OCI-LY1 (cell line): ENCODE measurements at regions not wholly inside any gene's neighbourhood (a gene's known extent, or its start where the extent isn't known, plus 50 kb on each side); places are given as distances from the start of the nearest gene placed in this dataset.

Source experiments
- H2AFZ ChIP-seq: fragments of 200-600 bp; sonication (generic), shearing (Covaris generic); 2 replicates; pipeline ENCODE4 v1.6.0; 2014; ENCODE audit warnings: antibody characterized with exemption, mild to moderate bottlenecking, low read length
- H3F3A ChIP-seq: fragments of 200-600 bp; sonication (generic), shearing (Covaris generic); 2 replicates; pipeline ENCODE4 v1.6.0; 2014; ENCODE audit warnings: mild to moderate bottlenecking, antibody characterized with exemption, low read length, moderate library complexity; ENCODE audit not compliant: insufficient read depth
- H3K27ac ChIP-seq: fragments of 200-600 bp; sonication (generic); 2 replicates; pipeline ENCODE4 v1.5.1; 2014; ENCODE audit warnings: low read length, mixed run types, mild to moderate bottlenecking, low read depth; ENCODE audit not compliant: poor library complexity, severe bottlenecking
- H3K27me3 ChIP-seq: fragments of 200-600 bp; sonication (generic); 2 replicates; pipeline ENCODE4 v1.6.0; 2014; ENCODE audit warnings: antibody characterized with exemption, mild to moderate bottlenecking, low read length, moderate library complexity; ENCODE audit not compliant: insufficient read depth
- H3K36me3 ChIP-seq: fragments of 200-600 bp; sonication (generic); 2 replicates; pipeline ENCODE4 v1.6.1; 2014; ENCODE audit warnings: mild to moderate bottlenecking, antibody characterized with exemption, low read length, moderate library complexity, mixed read lengths; ENCODE audit not compliant: insufficient read depth
- H3K4me1 ChIP-seq: fragments of 200-600 bp; sonication (generic); 2 replicates; pipeline ENCODE4 v1.5.1; 2014; ENCODE audit warnings: mild to moderate bottlenecking, low read length, moderate library complexity; ENCODE audit not compliant: insufficient read depth, severe bottlenecking
- H3K4me2 ChIP-seq: fragments of 200-600 bp; sonication (generic), shearing (Covaris generic); 2 replicates; pipeline ENCODE4 v1.6.1; 2014; ENCODE audit warnings: low read length
- H3K4me3 ChIP-seq: fragments of 200-600 bp; sonication (generic); 2 replicates; pipeline ENCODE4 v1.5.1; 2014; ENCODE audit warnings: low read length, low read depth, mild to moderate bottlenecking, mixed read lengths; ENCODE audit not compliant: poor library complexity, severe bottlenecking
- H3K79me2 ChIP-seq: fragments of 200-600 bp; shearing (Covaris generic); 2 replicates; pipeline ENCODE4 v1.6.1; 2016; ENCODE audit warnings: mixed run types, low read length, mixed read lengths; ENCODE audit not compliant: insufficient read depth
- H3K9ac ChIP-seq: fragments of 200-600 bp; sonication (generic), shearing (Covaris generic); 2 replicates; pipeline ENCODE4 v1.6.1; 2014; ENCODE audit warnings: mild to moderate bottlenecking, low read length, mixed read lengths
- H3K9me2 ChIP-seq: fragments of 200-600 bp; sonication (generic), shearing (Covaris generic); 2 replicates; pipeline ENCODE4 v1.6.1; 2014; ENCODE audit warnings: low read depth, mild to moderate bottlenecking, low read length, mixed read lengths
- H3K9me3 ChIP-seq: fragments of 200-600 bp; shearing (Covaris generic); 2 replicates; pipeline ENCODE4 v1.6.1; 2014; ENCODE audit warnings: low read length, mixed read lengths
- H4K20me1 ChIP-seq: fragments of 200-600 bp; sonication (generic), shearing (Covaris generic); 2 replicates; pipeline ENCODE4 v1.6.0; 2016; ENCODE audit warnings: mild to moderate bottlenecking, low read length; ENCODE audit not compliant: insufficient read depth
- CTCF ChIP-seq: fragments of 200-600 bp; sonication (generic), shearing (Covaris generic); IDR thresholded peaks from 2 replicates; pipeline ENCODE4 v1.5.1; 2017; ENCODE audit warnings: mild to moderate bottlenecking, antibody characterized with exemption, low read length, moderate library complexity, mixed read lengths
- EZH2 ChIP-seq: fragments of 200-600 bp; sonication (generic), shearing (Covaris generic); IDR thresholded peaks from 2 replicates; pipeline ENCODE4 v1.8.0; 2017; ENCODE audit warnings: borderline replicate concordance, mixed run types, mild to moderate bottlenecking, antibody characterized with exemption, low read length, moderate library complexity, mixed read lengths

DNA sequence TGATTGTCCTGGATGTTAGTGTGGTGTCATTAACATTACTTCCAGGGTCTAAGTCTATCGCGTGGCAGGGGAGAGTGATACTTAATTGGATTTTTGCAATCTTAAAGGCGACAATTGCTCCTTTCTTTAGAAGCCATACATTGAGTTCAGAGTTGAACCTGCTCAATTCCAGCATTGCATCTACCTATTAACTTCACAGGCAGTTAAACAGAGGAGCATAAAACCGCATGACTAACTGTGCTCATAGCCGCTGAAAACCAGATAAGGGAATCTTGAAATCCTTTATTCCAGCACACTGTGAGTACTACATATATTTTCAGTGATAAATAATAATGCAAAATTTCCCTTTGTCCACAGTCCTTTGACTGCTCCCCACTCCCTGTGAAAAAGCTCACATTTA is 255.3 kb downstream of the STK31 start:
- Histone ChIP-seq H3K4me2 (no peak overlapping the region), H3K79me2 (no peaks in the 10 kb centered on the region), H3K9ac (no peak overlapping the region), H3K27me3 (no peaks in the 10 kb centered on the region), H3K27ac (no peak overlapping the region), H3K9me3 (no peaks in the 10 kb centered on the region), H2AFZ (no peak overlapping the region), H3K4me3 (no peak overlapping the region), H3K9me2 (no peaks in the 10 kb centered on the region), H4K20me1 (no peaks in the 10 kb centered on the region), H3K4me1 (no peaks in the 10 kb centered on the region), H3F3A (no peaks in the 10 kb centered on the region), H3K36me3 (no peaks in the 10 kb centered on the region)
- no peak for TF ChIP-seq CTCF

GRCh38 chr7:23966941-23967340 is 256.9 kb downstream of the STK31 start:
- no peaks in the 10 kb centered on the region for H3K36me3 ChIP-seq
- H3K4me1 ChIP-seq = no peaks in the 10 kb centered on the region
- no peaks in the 10 kb centered on the region for H3K79me2 ChIP-seq
- no peak overlapping the region for H3K27ac ChIP-seq
- no peak overlapping the region for H3K4me3 ChIP-seq
- no peak overlapping the region for H3K4me2 ChIP-seq
- H3K9me3 ChIP-seq = no peaks in the 10 kb centered on the region
- H3K9me2 ChIP-seq = no peaks in the 10 kb centered on the region
- H3F3A ChIP-seq = no peaks in the 10 kb centered on the region
- no peak for TF ChIP-seq EZH2
- no peak for TF ChIP-seq CTCF
- H4K20me1 ChIP-seq = no peaks in the 10 kb centered on the region
- H3K9ac ChIP-seq = no peak overlapping the region
- no peak overlapping the region for H2AFZ ChIP-seq
- H3K27me3 ChIP-seq = no peaks in the 10 kb centered on the region

DNA sequence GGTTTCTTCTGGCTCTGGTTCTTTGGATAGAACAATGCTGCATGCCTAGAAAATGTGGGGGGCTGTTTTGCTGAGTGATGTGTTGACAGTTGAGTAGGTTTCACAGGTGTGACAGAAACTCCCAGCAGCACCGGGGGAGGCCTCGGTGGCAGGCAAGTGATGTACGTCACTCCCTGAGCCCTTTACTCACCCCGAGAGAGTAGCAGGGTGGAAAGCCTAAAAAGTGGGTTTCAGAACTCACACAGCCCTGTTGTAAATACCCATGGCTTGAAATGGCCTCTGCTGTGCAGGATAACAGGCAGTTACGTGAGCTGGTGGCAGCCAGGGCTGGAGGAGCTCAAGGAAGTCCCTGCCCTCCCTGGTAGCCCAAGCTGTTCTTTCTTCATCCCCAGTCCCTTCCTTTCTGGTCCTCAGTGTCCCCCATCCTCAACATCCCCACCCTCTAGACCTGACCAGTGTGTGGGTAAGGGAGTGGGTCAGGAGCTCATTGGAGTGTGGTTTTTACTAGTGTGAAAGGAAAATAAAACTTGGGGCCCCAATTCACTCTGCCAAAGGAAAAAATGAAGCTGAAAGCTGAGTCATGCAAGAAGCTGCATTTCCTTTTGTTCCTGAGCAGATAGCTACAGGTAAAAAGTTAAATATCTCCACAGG is 258.1 kb downstream of the STK31 start:
- Histone ChIP-seq H2AFZ (no peak overlapping the region), H3K9ac (no peak overlapping the region), H3K27me3 (no peaks in the 10 kb centered on the region), H3F3A (no peaks in the 10 kb centered on the region), H3K4me2 (no peak overlapping the region), H3K36me3 (no peaks in the 10 kb centered on the region), H3K27ac (no peak overlapping the region), H3K4me3 (no peak overlapping the region), H3K79me2 (no peaks in the 10 kb centered on the region), H3K9me2 (no peaks in the 10 kb centered on the region), H3K9me3 (no peaks in the 10 kb centered on the region), H3K4me1 (no peaks in the 10 kb centered on the region), H4K20me1 (no peaks in the 10 kb centered on the region)
- TF ChIP-seq CTCF = no peak
- no peak for TF ChIP-seq EZH2
